HCT116 (cell line): ENCODE measurements at regions not wholly inside any gene's neighbourhood (a gene's known extent, or its start where the extent isn't known, plus 50 kb on each side); places are given as distances from the start of the nearest gene placed in this dataset.

Experiments used
- EZH2 ChIP-seq: fragments of 200-600 bp; sonication (generic); IDR thresholded peaks from 2 replicates; pipeline ENCODE4 v1.6.1; 2017; ENCODE audit warnings: antibody characterized with exemption, mixed run types
- EZH2phosphoT487 ChIP-seq: fragments of 200-600 bp; IDR thresholded peaks from 2 replicates; pipeline ENCODE4 v1.6.1; 2018; ENCODE audit warnings: antibody characterized with exemption, borderline replicate concordance
- FOSL1 ChIP-seq: IDR thresholded peaks from 2 replicates; pipeline ENCODE4 v1.6.1; 2012; ENCODE audit warnings: low read depth
- JUND ChIP-seq: IDR thresholded peaks from 2 replicates; pipeline ENCODE4 v1.6.1; 2012
- POLR2A ChIP-seq: IDR thresholded peaks from 2 replicates; pipeline ENCODE4 v1.7.0; 2011; ENCODE audit warnings: borderline replicate concordance; ENCODE audit not compliant: insufficient read depth, insufficient read length; ENCODE audit errors: extremely low read depth
- POLR2AphosphoS5 ChIP-seq: IDR thresholded peaks from 2 replicates; pipeline ENCODE4 v1.6.1; 2011; ENCODE audit warnings: mild to moderate bottlenecking, low read depth, low read length, moderate library complexity
- RAD21 ChIP-seq: IDR thresholded peaks from 2 replicates; pipeline ENCODE4 v1.6.1; 2012; ENCODE audit warnings: low read depth, mild to moderate bottlenecking
- REST ChIP-seq: IDR thresholded peaks from 2 replicates; pipeline ENCODE4 v1.6.1; 2012; ENCODE audit warnings: low read depth
- SRF ChIP-seq: IDR thresholded peaks from 2 replicates; pipeline ENCODE4 v1.6.1; 2012; ENCODE audit warnings: low read depth
- TCF7L2 ChIP-seq: IDR thresholded peaks from 2 replicates; pipeline ENCODE4 v1.7.0; 2011; ENCODE audit warnings: borderline replicate concordance, inconsistent platforms; ENCODE audit not compliant: insufficient read depth, insufficient read length; ENCODE audit errors: extremely low read depth
- YY1 ChIP-seq: IDR thresholded peaks from 2 replicates; pipeline ENCODE4 v1.6.1; 2011; ENCODE audit warnings: low read length, low read depth, moderate library complexity, mild to moderate bottlenecking; ENCODE audit not compliant: insufficient replicate concordance; ENCODE audit errors: extremely low read depth
- TF ChIP-seq, protein P1 (sequence below), 3 experiments: fragments of 200-600 bp in 1 of 3; sonication (generic) in 1 of 3; IDR thresholded peaks in 2 of 3; conservative IDR thresholded peaks in 1 of 3; 2 replicates each; pipeline ENCODE4 v1.5.1; 2012 to 2017; ENCODE audit warnings: low read depth in 2 of 3, low read length in 2 of 3, antibody characterized with exemption in 1 of 3, borderline replicate concordance in 1 of 3, control low read depth in 1 of 3, mild to moderate bottlenecking in 1 of 3, mixed read lengths in 1 of 3, mixed run types in 1 of 3, moderate library complexity in 1 of 3; ENCODE audit not compliant: insufficient read depth in 1 of 3
- TF ChIP-seq, protein P2 (sequence below): IDR thresholded peaks from 2 replicates; pipeline ENCODE4 v1.6.1; 2012
- TF ChIP-seq, protein P3 (sequence below): IDR thresholded peaks from 2 replicates; pipeline ENCODE4 v1.6.1; 2011; ENCODE audit warnings: mild to moderate bottlenecking, low read length, moderate library complexity; ENCODE audit not compliant: insufficient replicate concordance; ENCODE audit errors: extremely low read depth

GRCh38 chr7:97601931-97602457 is 129.9 kb upstream of the TAC1 start:
- TF ChIP-seq, protein P1, sequence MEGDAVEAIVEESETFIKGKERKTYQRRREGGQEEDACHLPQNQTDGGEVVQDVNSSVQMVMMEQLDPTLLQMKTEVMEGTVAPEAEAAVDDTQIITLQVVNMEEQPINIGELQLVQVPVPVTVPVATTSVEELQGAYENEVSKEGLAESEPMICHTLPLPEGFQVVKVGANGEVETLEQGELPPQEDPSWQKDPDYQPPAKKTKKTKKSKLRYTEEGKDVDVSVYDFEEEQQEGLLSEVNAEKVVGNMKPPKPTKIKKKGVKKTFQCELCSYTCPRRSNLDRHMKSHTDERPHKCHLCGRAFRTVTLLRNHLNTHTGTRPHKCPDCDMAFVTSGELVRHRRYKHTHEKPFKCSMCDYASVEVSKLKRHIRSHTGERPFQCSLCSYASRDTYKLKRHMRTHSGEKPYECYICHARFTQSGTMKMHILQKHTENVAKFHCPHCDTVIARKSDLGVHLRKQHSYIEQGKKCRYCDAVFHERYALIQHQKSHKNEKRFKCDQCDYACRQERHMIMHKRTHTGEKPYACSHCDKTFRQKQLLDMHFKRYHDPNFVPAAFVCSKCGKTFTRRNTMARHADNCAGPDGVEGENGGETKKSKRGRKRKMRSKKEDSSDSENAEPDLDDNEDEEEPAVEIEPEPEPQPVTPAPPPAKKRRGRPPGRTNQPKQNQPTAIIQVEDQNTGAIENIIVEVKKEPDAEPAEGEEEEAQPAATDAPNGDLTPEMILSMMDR (IDR thresholded peaks at IDR 0.05 in 2 of 3, conservative IDR thresholded peaks at IDR 0.05 in 1 of 3; ENCODE audit: borderline replicate concordance in 1 of 3, insufficient read depth in 1 of 3, low read depth in 2 of 3, low read length in 2 of 3), result no peak
- no peak for TF ChIP-seq SRF
- TF ChIP-seq, protein P2, sequence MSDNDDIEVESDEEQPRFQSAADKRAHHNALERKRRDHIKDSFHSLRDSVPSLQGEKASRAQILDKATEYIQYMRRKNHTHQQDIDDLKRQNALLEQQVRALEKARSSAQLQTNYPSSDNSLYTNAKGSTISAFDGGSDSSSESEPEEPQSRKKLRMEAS, result no peak
- TF ChIP-seq EZH2, result no peak
- no peak for TF ChIP-seq RAD21
- TF ChIP-seq EZH2phosphoT487, result no peak
- TF ChIP-seq YY1, result no peak
- no peak for TF ChIP-seq TCF7L2
- TF ChIP-seq, protein P3, sequence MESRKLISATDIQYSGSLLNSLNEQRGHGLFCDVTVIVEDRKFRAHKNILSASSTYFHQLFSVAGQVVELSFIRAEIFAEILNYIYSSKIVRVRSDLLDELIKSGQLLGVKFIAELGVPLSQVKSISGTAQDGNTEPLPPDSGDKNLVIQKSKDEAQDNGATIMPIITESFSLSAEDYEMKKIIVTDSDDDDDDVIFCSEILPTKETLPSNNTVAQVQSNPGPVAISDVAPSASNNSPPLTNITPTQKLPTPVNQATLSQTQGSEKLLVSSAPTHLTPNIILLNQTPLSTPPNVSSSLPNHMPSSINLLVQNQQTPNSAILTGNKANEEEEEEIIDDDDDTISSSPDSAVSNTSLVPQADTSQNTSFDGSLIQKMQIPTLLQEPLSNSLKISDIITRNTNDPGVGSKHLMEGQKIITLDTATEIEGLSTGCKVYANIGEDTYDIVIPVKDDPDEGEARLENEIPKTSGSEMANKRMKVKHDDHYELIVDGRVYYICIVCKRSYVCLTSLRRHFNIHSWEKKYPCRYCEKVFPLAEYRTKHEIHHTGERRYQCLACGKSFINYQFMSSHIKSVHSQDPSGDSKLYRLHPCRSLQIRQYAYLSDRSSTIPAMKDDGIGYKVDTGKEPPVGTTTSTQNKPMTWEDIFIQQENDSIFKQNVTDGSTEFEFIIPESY, result no peak
- no peak for TF ChIP-seq POLR2AphosphoS5
- no peak for TF ChIP-seq POLR2A
- no peak for TF ChIP-seq REST
- TF ChIP-seq FOSL1, result no peak
- TF ChIP-seq JUND, result no peak
